GM21619 (cell line): ENCODE measurements at regions not wholly inside any gene's neighbourhood (a gene's known extent, or its start where the extent isn't known, plus 50 kb on each side); places are given as distances from the start of the nearest gene placed in this dataset.
"Not testable (repeated sequence)": the region's sequence is repeated elsewhere in the genome, so short reads cannot be mapped to it uniquely, and the experiment has no call there.

Source experiments
- ATAC-seq: cut with Tn5 transposase; IDR thresholded peaks from one replicate; pipeline ENCODE4 v1.9.1; 2021; ENCODE audit not compliant: unreplicated experiment

GRCh38 chr1:223992456-223993246 is 121.3 kb upstream of the FBXO28 start:
- peak; percentile 100 for ATAC-seq

GRCh38 chr1:223991297-223991857 is 122.5 kb upstream of the FBXO28 start:
- ATAC-seq, result not testable (repeated sequence)

- not testable (repeated sequence) for ATAC-seq
Observed at GRCh38 chr1:223961985-223962384, 116.2 kb upstream of the TP53BP2 start.

- ATAC-seq, result not testable (repeated sequence)
Observed at GRCh38 chr1:223952801-223953200, 107.1 kb upstream of the TP53BP2 start.

GRCh38 chr1:223951551-223951950 is 105.8 kb upstream of the TP53BP2 start:
- not testable (repeated sequence) for ATAC-seq

- ATAC-seq, result not testable (repeated sequence)
Observed at GRCh38 chr1:223949944-223950343, 104.2 kb upstream of the TP53BP2 start.

- ATAC-seq, result not testable (repeated sequence)
Observed at GRCh38 chr1:223948041-223948440, 102.3 kb upstream of the TP53BP2 start.

GRCh38 chr1:223936592-223936991 is 90.8 kb upstream of the TP53BP2 start:
- not testable (repeated sequence) for ATAC-seq

GRCh38 chr1:223931476-223931875 is 85.7 kb upstream of the TP53BP2 start:
- not testable (repeated sequence) for ATAC-seq

- ATAC-seq, result not testable (repeated sequence)
Observed at GRCh38 chr1:223920805-223921204, 75.1 kb upstream of the TP53BP2 start.

- ATAC-seq, result not testable (repeated sequence)
Observed at GRCh38 chr1:223915476-223915875, 69.7 kb upstream of the TP53BP2 start.

GRCh38 chr1:223913715-223914114 is 68.0 kb upstream of the TP53BP2 start:
- not testable (repeated sequence) for ATAC-seq

- not testable (repeated sequence) for ATAC-seq
Observed at GRCh38 chr1:223907943-223908587, 62.3 kb upstream of the TP53BP2 start.

- not testable (repeated sequence) for ATAC-seq
Observed at GRCh38 chr1:223903221-223903620, 57.5 kb upstream of the TP53BP2 start.

- ATAC-seq, result not testable (repeated sequence)
Observed at GRCh38 chr1:223899775-223900174, 54.0 kb upstream of the TP53BP2 start.

- ATAC-seq, result not testable (repeated sequence)
Observed at GRCh38 chr1:223897097-223897496, 51.4 kb upstream of the TP53BP2 start.

- not testable (repeated sequence) for ATAC-seq
Observed at GRCh38 chr1:223895950-223896349, 50.2 kb upstream of the TP53BP2 start.
